Raji (cell line): ENCODE measurements at regions not wholly inside any gene's neighbourhood (a gene's known extent, or its start where the extent isn't known, plus 50 kb on each side); places are given as distances from the start of the nearest gene placed in this dataset.

Experiments
- POLR2A ChIP-seq: IDR thresholded peaks from 2 replicates; pipeline ENCODE4 v1.6.1; 2011; ENCODE audit warnings: low read depth, low read length, control low read depth; ENCODE audit not compliant: insufficient read depth

DNA sequence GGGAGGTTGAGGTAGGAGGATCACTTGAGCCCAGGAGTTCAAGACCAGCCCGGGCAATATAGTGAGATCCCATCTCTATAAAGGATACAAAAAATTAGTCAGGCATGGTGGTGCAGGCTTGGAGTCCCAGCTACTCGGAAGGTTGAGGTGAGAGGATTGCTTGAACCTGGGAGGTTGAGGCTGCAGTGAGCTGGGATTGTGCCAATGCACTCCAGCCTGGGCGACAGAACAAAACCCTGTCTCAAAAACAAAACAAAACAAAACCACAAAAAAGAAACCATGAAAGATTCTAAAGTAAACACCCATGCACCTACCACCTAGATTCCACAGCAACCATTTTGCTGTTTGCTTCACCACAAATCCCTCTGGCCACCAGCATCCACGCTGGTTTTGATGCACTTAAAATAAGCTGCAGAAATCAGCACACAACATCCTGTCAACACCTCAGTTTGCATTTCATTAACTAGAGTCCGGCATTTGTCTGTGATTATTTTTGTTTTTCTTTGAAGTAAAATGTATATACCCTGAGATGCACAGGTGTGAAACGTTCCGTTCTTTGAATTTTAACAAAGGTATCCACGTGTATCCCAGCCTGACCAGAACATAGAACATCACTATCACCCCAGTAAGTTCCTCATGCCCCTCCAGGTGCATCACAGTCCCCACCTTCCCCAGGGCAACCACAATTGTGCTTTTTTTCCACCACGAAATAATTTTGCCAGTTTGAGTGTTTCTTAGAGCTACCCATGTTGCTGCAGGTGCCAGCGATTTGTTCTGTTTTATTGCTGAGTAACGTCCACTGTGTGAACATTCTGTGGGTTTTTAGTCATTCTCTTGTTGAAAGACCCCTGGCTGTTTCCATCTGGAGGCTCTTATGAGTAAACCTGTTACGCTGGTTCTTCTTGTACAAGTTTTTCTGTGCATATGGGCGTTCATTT is 191.5 kb downstream of the SEC14L1 start:
- no peak for TF ChIP-seq POLR2A

DNA sequence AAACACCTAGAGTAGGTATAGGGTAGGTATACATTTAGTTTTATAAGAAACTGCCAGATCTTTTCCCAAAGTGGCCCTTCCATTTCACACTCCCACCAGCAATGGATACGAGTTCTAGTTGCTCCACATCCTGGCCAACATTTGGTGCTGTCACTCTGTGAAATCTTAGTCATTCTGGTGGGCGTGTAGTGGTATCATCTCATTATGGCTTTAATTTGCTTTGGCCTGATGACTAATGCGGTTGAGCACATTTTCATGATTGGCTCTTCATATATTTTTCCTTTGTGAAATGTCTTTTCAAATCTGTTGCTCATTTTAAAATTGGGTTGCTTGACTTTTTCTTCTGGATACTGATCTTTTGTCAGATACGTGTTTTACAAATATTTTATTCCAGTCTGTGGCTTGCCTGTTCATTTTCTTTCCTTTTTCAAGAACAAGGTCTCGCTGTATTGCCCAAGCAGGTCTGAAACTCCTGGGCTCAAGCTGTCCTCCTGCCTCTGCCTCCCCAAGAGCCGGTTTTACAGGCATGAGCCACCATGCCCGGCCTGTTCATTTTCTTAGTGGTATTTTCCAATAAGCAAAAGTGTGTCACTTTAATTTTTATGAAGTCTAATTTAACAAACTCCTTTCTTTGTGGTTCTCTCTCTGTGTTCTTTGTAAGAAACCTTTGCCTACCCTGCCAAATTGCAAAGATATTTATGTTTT is 192.4 kb downstream of the SEC14L1 start:
- no peak for TF ChIP-seq POLR2A

DNA sequence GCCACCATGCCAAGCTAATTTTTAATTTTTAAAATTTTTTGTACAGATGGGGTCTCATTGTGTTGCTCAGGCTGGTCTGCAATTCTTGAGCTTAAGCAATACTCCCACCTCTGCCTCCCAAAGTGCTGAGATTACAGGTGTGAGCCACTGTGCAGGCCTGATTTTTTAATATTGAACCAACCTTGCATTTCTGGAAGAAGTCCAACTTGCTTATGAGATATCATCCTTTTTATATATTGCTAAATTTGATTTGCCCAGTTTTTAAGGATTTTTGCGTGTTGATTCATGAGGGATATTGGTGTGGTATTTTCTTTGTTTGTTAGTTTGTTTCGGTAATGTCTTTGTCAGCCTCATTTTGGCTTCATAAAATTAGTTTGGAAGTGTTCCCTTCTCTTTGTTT is 196.4 kb downstream of the SEC14L1 start:
- no peak for TF ChIP-seq POLR2A

DNA sequence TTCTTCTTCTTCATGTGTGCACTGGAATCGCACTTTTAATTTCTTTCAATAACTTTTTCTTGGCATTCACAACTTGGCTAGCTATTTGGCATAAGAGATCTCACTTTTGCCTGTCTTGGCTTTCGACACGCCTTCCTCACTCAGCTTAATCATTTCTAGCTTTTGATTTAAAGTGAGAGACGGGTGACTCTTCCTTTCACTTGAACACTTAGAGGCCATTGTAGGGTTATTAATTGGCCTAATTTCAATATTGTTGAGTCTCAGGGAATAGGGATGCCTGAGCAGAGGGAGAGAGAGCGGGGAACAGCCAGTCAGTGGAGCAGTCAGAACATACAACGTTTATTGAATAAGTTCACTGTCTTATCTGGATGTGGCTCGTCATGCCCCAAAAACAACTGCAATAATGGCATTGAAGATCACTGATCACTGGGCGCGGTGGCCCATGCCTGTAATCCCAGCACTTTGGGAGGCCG is 200.3 kb downstream of the SEC14L1 start:
- no peak for TF ChIP-seq POLR2A

DNA sequence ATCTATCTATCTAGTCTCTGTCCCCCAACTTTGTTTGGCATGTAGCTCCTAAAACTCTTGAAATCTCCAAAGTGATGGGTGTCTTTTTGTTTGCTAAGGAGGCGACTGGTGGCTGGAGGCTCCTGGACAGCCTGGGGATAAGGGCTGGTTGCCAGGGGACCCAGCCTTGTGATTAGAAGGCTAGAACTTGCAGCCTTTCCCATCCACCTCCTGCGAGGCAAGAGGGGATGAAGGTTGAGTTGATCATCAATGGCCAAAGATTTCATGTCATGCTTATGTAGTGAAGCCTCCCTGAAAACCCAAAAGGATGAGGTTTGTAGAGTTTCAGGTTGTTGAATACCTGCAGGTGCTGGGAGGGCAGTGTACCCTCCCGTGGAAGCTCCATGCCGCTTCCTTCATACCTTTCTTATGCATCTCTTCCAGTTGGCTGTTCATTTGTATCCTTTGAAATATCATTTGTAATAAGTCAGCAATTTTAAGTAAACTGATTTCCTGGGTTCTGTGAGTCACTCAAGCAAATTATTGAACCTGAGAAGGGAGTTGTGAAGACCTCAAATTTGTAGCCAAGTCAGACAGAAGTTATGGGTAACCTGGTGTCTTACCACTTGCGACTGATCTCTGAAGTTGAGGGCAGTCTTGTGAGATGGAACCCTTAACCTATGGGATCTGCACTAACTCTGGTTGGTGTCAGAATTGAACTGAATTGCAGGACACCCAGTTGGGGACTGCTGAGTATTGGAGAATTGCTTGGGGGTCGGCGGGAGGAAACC is 202.4 kb downstream of the SEC14L1 start:
- no peak for TF ChIP-seq POLR2A

DNA sequence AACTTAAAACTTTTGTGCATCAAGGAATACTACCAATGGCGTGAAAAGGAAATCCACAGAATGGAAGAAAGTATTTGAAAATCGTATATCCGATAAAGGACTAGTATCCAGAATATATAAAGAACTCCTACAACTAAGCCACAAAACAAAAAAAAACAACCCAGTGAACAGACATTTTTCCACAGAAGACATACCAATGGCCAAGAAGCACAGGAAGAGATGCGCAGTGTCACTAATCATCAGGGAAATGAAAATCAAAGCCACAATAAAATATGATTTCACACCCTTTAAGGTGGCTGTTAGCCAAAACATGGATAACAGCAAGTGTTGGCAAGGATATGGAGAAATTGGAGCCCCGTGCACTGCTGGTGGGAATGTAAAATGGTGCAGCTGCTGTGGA is 203.3 kb downstream of the SEC14L1 start:
- no peak for TF ChIP-seq POLR2A

DNA sequence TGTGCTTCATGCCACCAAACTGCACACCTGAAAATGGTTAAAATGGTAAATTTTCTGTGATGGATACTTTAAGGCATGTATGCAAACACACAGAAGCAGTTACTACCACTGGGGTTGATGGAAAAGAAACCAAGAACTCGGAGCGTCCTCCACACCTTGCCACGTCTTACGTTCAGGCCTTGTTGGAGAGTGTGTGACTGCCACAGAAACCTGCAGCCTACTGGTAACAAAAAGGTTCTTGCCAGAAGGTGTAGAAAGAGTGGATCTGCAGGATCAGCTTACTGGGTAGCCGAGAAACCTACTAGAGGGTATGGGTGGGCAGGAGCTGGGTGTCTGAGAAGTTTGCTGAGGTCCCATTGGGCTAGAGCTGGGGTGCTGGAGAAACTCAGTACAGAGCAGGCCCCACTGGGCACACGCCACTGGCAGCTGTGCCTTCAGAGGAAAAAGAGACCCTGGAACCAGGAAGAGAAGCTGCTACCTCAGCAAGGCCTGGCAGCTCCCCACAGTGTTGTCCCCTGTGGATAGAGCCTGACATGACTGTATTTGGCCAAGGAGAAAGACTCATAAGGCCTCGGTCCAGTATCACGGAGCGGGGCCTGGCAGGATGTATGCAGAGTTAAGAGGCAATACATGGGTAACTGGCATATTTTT is 204.6 kb downstream of the SEC14L1 start:
- TF ChIP-seq POLR2A: no peak

DNA sequence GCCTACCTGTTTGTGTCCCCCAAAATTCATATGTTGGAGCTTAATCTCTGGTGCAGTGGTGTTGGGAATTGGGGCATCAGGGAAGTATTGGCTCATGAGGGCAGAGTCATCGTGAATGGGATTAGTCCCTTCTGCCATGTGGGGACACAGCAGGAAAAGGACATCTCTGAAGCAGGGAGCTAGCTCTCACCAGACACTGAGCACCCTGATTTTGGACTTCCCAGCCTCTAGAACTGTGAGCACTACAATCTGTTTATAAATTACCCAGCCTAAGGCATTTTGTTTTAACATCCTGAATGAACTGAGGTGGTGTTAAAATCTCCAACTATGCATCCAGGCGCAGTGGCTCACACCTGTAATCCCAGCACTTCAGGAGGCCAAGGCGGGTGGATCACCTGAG is 206.0 kb downstream of the SEC14L1 start:
- TF ChIP-seq POLR2A: no peak

DNA sequence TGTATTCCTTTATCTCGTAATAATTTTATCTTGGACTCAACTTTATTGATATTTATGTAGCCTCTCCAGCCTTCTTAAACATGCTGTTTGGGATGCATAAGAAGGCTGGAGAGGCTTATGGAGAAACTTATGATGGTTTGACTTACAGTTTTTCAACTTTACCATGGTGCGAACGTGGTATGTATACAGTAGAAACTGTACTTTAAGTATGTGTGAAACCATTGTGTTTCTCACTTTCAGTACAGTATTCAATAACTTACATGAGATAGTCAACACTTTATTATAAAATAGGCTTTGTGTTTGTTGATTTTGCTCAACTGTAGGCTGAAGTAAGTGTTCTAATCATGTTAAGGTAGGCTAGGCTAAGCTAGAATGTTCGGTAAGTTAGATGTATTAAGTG is 206.8 kb downstream of the SEC14L1 start:
- TF ChIP-seq POLR2A: no peak

DNA sequence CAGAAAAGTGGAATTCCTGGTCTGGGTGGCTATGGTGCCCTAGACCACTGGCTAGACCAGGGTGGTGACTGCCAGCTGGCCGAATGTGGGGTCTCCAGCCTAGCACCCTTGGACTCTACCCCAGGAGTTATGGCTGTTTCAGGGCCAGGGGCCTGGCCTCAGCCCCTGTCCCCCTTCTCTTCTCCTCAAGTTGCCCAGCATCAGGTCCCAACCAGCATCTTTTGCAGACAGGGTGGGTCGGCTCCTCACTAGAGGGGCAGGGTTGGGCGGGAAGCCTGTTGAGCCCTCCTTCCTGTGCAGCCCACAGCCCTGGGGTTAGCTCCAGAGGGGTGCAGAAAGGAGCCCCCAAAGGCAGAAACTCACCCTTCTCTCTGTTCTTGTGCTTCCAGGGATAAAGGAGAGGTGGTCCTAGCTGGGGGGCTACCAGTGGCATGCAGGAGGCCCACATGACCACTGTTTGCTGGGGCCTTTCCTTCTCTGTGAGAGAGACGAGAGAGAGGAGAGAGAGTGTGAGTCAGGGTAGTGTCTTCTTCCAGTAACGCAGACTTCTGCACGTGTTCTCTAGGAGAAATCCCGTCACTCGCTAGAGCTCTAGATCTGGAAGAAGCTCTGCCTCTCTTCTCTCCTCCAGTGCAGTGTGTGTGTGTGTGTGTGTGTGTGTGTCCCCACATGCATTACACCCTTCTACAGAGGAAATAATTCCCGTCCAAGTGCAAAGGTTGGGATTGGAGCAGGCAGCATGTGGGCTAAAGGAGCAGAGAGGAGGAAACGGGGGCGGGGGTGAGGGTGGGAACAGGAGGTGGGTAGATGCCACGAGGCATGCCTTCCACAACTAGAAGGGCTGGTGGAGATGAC is 209.4 kb downstream of the SEC14L1 start:
- TF ChIP-seq POLR2A: no peak

DNA sequence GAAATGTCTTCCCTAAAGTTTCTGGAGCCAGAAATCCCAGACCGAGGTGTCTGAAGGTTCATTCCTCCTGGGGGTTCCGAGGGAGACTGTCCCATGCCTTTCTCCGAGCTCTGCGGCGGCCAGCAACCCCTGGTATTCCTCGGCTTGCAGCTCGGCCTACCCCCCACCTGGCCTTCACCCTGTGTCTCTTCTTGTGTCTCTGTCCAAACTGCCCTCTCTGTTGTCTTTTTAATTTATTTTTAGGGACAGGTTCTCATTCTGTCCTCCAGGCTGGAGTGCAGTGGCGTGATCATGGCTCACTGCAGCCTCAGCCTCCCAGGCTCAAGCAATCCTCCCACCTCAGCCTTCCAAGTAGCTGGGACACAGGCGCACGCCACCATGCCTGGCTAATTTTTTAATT is 211.7 kb downstream of the SEC14L1 start:
- no peak for TF ChIP-seq POLR2A

DNA sequence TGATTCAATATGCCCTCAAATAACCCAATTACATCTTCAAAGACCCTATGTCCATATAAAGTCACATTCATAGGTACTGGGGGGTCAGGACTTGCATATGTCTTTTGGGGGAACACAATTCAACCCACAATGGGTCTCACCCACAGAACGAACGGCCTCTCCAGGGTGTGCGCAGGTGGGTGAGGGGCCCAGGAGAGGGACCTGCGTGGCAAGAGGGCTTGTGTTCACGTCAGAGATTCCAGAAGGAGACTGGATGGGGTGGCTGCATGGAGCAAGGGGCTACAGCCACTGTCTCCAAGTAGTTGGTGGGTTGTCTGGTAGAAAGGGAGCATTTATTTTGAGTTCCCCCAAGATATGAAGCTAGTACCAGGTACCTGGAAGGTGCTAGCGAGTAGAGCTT is 212.2 kb downstream of the SEC14L1 start:
- no peak for TF ChIP-seq POLR2A

DNA sequence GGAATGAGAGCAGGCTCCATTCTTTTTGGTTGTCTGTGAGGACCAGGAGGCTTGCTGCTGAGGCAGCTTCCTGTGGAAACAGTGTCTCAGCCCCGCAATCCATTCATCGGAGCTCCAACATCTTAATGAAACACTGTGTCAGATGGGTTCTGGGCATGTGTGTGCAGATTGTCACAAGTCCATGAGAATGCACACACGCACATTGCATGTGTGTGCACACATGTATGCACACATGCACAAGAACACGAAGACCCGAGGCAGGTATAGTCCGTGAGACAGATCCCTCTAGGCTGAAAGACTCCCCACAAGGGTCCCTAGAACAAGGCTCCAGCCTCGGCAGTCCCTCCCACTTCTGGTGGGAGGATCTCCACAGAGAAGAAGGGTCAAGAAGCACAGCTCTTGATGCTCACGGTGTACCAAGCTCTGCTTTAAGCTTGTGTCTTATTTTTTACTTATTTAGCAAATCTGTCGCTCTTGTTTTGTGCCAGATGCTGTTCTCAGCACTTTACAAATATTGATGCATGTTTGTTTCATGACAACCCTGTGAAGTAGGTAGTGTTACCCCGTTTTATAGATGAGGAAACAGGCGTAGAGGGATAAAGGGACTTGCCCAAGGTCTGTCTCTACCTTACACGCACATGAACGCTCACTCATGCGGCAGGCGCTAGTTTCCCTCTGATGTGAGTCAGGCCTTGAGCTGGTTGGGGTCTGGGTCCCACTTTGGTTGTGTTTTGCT is 213.1 kb downstream of the SEC14L1 start:
- no peak for TF ChIP-seq POLR2A

DNA sequence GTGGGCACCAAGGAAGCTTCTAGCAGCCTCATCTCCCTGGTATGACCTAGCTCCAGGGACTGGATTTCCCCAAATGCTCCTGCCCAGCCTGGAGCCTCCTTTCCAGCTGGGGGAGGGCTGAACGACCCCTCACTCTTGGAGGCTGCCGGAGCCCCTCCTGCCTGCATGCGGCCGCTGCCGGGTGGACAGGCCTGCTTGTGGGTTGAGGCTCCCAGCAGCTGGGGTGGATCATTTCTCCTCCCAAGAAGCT is 213.6 kb downstream of the SEC14L1 start:
- no peak for TF ChIP-seq POLR2A
